ENCODE measurements at regions not wholly inside any gene's neighbourhood (a gene's known extent, or its start where the extent isn't known, plus 50 kb on each side); places are given as distances from the start of the nearest gene placed in this dataset.

DNA sequence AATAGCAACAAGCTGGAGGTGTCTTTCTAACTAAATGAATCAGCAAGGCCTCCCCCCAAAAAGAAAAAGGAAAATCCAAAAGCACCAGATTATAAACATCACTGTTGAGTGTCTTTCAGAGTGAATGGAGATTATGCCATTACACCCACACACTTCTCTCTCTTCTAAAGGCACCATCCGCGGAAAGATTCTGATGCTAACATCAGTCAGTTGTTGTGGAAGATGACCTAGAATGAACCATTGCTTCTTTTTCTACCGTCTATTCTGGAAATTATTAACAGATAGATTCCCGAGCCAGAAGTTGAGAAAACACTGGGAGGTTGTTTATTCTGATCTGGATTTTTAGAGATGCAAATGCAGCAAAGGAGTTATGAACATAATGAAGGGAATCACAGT lies 60.9 kb upstream of the FAM20A start:
- H3K27me3 ChIP-seq = no peaks in the 10 kb centered on the region
- WGBS, 5 donors = 28 to 51% (median 33%) methylated on average over 4 of the region's 4 CpGs
- no peak overlapping the region for H3K4me3 ChIP-seq
- H3K9me3 ChIP-seq = no peaks in the 10 kb centered on the region
- DNase-seq = no peak
- H3K4me1 ChIP-seq = peaks cover 0 to 7% (median 0%) of the 10 kb centered on the region in 4 donors
- no peak overlapping the region for H3K27ac ChIP-seq
- intact Hi-C loops (cut with DNase I; ENCODE audit: low total_unique reads) = no loop called here
- H3K36me3 ChIP-seq = no peaks in the 10 kb centered on the region
- no peak for TF ChIP-seq POLR2AphosphoS5 (IDR thresholded peaks at IDR 0.05)
- TF ChIP-seq, protein P1, sequence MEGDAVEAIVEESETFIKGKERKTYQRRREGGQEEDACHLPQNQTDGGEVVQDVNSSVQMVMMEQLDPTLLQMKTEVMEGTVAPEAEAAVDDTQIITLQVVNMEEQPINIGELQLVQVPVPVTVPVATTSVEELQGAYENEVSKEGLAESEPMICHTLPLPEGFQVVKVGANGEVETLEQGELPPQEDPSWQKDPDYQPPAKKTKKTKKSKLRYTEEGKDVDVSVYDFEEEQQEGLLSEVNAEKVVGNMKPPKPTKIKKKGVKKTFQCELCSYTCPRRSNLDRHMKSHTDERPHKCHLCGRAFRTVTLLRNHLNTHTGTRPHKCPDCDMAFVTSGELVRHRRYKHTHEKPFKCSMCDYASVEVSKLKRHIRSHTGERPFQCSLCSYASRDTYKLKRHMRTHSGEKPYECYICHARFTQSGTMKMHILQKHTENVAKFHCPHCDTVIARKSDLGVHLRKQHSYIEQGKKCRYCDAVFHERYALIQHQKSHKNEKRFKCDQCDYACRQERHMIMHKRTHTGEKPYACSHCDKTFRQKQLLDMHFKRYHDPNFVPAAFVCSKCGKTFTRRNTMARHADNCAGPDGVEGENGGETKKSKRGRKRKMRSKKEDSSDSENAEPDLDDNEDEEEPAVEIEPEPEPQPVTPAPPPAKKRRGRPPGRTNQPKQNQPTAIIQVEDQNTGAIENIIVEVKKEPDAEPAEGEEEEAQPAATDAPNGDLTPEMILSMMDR (IDR thresholded peaks at IDR 0.05) = no peak
- TF ChIP-seq POLR2A (IDR thresholded peaks at IDR 0.05) = no peak
- no peak for TF ChIP-seq EP300 (IDR thresholded peaks at IDR 0.05)

DNA sequence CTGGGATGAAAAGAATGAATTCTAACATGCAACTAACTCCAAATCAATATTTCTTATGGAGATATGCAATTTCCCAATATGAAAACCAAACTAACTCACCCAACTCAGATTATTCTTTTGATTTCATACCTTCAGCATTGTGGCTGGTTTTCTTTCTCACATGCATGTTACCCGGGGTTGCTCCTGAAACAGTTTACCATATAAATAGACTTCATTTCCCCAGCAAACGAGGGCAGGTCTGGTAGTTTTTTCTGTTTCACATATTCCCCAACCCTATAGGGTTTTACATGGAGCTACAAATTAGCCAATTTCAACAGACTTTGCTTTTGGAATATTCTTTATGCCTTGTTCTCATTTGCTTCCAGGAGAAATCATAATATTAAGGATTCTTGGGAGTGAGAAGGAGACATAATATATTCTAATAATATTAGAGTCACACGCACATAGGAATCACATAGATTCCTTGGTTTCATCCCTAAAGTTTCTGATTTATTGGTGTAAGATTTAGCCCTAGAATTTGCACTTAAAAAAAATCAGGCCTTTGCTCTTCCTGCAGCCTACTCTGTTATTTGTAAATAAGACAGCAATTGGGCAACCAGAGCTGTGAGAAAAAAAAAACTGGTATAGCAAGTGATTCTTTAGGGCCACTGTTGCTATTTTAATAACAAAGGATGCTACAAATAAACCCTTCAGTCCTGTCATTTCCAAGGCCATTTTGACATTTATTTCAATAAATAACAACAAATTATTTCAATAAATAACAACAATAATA lies 60.3 kb upstream of the FAM20A start:
- no peaks in the 10 kb centered on the region for H3K36me3 ChIP-seq
- no peaks in the 10 kb centered on the region for H3K27me3 ChIP-seq
- H3K9me3 ChIP-seq = no peaks in the 10 kb centered on the region
- no peak for DNase-seq
- no peak for TF ChIP-seq POLR2AphosphoS5 (IDR thresholded peaks at IDR 0.05)
- TF ChIP-seq POLR2A (IDR thresholded peaks at IDR 0.05) = no peak
- no peak overlapping the region for H3K27ac ChIP-seq
- no peak overlapping the region for H3K4me3 ChIP-seq
- 81 to 89% (median 82%) methylated on average over 3 of the region's 3 CpGs for WGBS, 5 donors
- H3K4me1 ChIP-seq = peaks cover 0 to 7% (median 0%) of the 10 kb centered on the region in 4 donors
- intact Hi-C loops (cut with DNase I; ENCODE audit: low total_unique reads) = no loop called here

- no peak overlapping the region for H3K27ac ChIP-seq
- no peaks in the 10 kb centered on the region for H3K36me3 ChIP-seq
- H3K27me3 ChIP-seq = no peaks in the 10 kb centered on the region
- TF ChIP-seq, protein P1 (IDR thresholded peaks at IDR 0.05) = no peak
- TF ChIP-seq POLR2AphosphoS5 (IDR thresholded peaks at IDR 0.05) = no peak
- TF ChIP-seq EP300 (IDR thresholded peaks at IDR 0.05) = no peak
- TF ChIP-seq POLR2A (IDR thresholded peaks at IDR 0.05) = no peak
- H3K4me1 ChIP-seq = peaks cover 0 to 7% (median 0%) of the 10 kb centered on the region in 4 donors
- DNase-seq = peak in 1 of 2 donors; percentile 10
- H3K9me3 ChIP-seq = no peaks in the 10 kb centered on the region
- intact Hi-C loops (cut with DNase I; ENCODE audit: low total_unique reads) = no loop called here
- H3K4me3 ChIP-seq = no peak overlapping the region
- 33 to 65% (median 48%) methylated on average over 3 of the region's 3 CpGs for WGBS, 5 donors
Observed at GRCh38 chr17:68660302-68660701, 59.1 kb upstream of the FAM20A start.

DNA sequence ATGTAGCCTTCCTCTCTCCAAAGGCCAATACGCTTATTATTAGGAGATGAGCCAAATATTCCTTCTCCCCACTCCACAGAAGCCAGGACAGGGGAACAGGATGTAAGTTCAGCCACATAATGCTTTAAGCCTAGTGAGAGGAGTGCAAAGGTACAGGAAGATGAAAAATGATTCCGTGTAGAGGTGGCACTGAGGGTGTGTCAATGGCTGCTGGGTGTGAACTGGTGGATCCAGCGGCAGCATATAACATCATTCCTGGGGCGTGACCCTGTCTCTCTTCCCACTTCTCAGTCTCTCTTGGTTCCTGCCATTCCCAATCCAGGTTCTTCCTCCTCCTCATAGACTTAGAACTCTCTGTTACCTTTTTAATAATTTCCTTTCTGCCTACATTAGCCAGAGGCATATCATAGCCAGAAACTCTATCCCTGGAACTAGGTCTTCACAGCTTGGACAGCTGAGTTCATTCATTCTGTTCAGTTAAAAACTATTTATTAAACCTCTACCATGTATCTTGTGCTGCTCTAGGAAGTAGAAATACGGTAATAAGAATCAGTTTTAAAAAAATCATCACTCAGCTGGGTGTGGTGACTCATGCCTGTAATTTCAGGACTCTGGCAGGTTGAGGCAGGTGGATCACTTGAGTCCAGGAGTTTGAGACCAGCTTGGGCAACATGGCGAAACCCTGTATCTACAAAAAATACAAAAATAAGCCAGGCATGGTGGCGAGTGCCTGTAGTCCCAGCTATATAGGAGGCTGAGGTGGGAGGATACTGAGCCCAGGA lies 58.0 kb upstream of the FAM20A start:
- H3K27ac ChIP-seq = no peak overlapping the region
- no peaks in the 10 kb centered on the region for H3K9me3 ChIP-seq
- H3K4me3 ChIP-seq = no peak overlapping the region
- WGBS, 5 donors = 81 to 88% (median 83%) methylated on average over 7 of the region's 7 CpGs
- H3K36me3 ChIP-seq = no peaks in the 10 kb centered on the region
- H3K27me3 ChIP-seq = no peaks in the 10 kb centered on the region
- DNase-seq = peak in 1 of 2 donors; percentile 4
- TF ChIP-seq EP300 (IDR thresholded peaks at IDR 0.05) = no peak
- TF ChIP-seq POLR2A (IDR thresholded peaks at IDR 0.05) = no peak
- no peak for TF ChIP-seq POLR2AphosphoS5 (IDR thresholded peaks at IDR 0.05)
- TF ChIP-seq, protein P1 (IDR thresholded peaks at IDR 0.05) = no peak
- intact Hi-C loops (cut with DNase I; ENCODE audit: low total_unique reads) = no loop called here
- H3K4me1 ChIP-seq = peaks cover 0 to 7% (median 0%) of the 10 kb centered on the region in 4 donors

Data from stomach (tissue), 8 donors.